Ishikawa (cell line): ENCODE measurements at regions not wholly inside any gene's neighbourhood (a gene's known extent, or its start where the extent isn't known, plus 50 kb on each side); places are given as distances from the start of the nearest gene placed in this dataset.

Experiments
- CEBPB ChIP-seq: IDR thresholded peaks from 2 replicates; pipeline ENCODE4 v1.6.1; 2012
- CREB1 ChIP-seq: IDR thresholded peaks from 2 replicates; pipeline ENCODE4 v1.6.1; 2012; ENCODE audit warnings: low read depth
- EGR1 ChIP-seq: IDR thresholded peaks from 2 replicates; pipeline ENCODE4 v1.6.1; 2012
- EP300 ChIP-seq: IDR thresholded peaks from 2 replicates; pipeline ENCODE4 v1.6.1; 2012; ENCODE audit warnings: borderline replicate concordance
- FOXM1 ChIP-seq: IDR thresholded peaks from 2 replicates; pipeline ENCODE4 v1.6.1; 2012; ENCODE audit warnings: low read depth, borderline replicate concordance
- NFIC ChIP-seq: IDR thresholded peaks from 2 replicates; pipeline ENCODE4 v1.6.1; 2012
- RAD21 ChIP-seq: IDR thresholded peaks from 2 replicates; pipeline ENCODE4 v1.6.1; 2012; ENCODE audit warnings: low read depth
- TAF1 ChIP-seq: IDR thresholded peaks from 2 replicates; pipeline ENCODE4 v1.6.1; 2012; ENCODE audit warnings: low read depth, mild to moderate bottlenecking
- TCF12 ChIP-seq: IDR thresholded peaks from 2 replicates; pipeline ENCODE4 v1.6.1; 2012; ENCODE audit warnings: low read depth
- TEAD4 ChIP-seq: IDR thresholded peaks from 2 replicates; pipeline ENCODE4 v1.6.1; 2012
- YY1 ChIP-seq: IDR thresholded peaks from 2 replicates; pipeline ENCODE4 v1.6.1; 2012; ENCODE audit warnings: low read depth
- ZBTB7A ChIP-seq: IDR thresholded peaks from 2 replicates; pipeline ENCODE4 v1.6.1; 2012; ENCODE audit warnings: low read depth
- TF ChIP-seq, protein P1 (sequence below): IDR thresholded peaks from 2 replicates; pipeline ENCODE4 v1.6.1; 2012
- TF ChIP-seq, protein P2 (sequence below): IDR thresholded peaks from 2 replicates; pipeline ENCODE4 v1.6.1; 2012
- TF ChIP-seq, protein P3 (sequence below): IDR thresholded peaks from 2 replicates; pipeline ENCODE4 v1.6.1; 2012; ENCODE audit warnings: low read depth, mild to moderate bottlenecking

DNA sequence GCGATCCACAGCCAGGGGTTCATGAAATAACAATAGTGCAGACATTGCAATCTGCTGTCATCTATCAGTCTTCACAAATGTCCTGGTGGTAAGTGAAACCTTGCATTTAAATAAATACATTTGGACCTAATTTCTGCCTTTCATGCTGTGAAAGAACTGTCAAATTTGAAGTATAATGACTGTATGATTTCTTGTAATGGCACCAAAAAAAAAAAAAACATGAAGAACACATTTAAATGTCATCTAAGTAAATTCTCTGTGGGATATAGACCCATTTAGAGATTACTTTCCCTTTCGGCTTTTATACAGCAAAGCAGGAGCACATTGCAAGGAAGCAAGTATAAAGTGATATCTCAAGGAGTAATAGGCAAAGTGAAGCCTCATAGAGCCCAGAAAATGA lies 431.5 kb upstream of the SGCD start:
- TF ChIP-seq FOXM1 = no peak

DNA sequence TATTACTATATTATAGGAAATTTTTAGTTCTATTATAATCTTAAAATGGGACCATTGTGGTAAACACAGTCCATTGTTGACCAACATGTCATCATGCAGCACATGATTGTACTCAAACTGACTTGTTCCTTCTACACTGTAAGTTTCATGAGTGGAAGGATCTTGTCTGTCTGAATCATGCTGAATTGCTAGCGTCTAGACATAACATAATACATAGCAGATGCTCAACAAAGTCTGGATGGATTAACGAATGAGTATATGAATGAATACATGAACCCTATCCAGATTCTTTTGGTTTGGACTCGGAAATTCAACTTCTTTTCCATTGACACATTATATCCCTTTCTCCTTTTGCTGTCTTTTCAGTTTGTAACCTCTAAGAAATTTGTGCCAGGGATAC lies 429.2 kb upstream of the SGCD start:
- TF ChIP-seq NFIC = no peak
- no peak for TF ChIP-seq TAF1
- no peak for TF ChIP-seq FOXM1
- TF ChIP-seq EP300 = no peak
- no peak for TF ChIP-seq TCF12
- TF ChIP-seq, protein P1, sequence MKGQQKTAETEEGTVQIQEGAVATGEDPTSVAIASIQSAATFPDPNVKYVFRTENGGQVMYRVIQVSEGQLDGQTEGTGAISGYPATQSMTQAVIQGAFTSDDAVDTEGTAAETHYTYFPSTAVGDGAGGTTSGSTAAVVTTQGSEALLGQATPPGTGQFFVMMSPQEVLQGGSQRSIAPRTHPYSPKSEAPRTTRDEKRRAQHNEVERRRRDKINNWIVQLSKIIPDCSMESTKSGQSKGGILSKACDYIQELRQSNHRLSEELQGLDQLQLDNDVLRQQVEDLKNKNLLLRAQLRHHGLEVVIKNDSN = no peak
- TF ChIP-seq EGR1 = no peak
- no peak for TF ChIP-seq CREB1
- TF ChIP-seq TEAD4 = no peak
- TF ChIP-seq, protein P2, sequence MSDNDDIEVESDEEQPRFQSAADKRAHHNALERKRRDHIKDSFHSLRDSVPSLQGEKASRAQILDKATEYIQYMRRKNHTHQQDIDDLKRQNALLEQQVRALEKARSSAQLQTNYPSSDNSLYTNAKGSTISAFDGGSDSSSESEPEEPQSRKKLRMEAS = no peak
- no peak for TF ChIP-seq ZBTB7A

DNA sequence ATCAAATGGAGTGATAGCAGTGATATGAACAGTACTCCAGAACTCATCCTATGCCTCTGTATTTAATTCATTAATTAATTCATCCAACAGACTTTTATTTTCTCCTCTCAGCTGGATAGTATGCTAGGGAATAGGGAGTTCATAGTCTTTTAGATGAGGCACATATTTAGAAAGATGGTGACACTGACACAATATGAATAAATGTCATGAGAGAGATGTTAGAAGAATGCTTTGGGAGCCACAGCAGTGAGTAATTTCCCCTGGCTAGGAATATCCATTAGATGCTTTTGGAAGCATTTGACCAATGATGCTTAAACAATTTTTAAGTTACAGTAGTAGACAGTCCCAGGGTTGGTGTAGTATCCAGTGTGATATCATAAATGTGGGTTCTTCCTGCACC lies 428.7 kb upstream of the SGCD start:
- TF ChIP-seq EGR1 (no peak), EP300 (no peak), CEBPB (no peak), TCF12 (no peak), ZBTB7A (no peak), TAF1 (no peak), FOXM1 (no peak), RAD21 (no peak), TEAD4 (no peak), NFIC (no peak)
- TF ChIP-seq, protein P3, sequence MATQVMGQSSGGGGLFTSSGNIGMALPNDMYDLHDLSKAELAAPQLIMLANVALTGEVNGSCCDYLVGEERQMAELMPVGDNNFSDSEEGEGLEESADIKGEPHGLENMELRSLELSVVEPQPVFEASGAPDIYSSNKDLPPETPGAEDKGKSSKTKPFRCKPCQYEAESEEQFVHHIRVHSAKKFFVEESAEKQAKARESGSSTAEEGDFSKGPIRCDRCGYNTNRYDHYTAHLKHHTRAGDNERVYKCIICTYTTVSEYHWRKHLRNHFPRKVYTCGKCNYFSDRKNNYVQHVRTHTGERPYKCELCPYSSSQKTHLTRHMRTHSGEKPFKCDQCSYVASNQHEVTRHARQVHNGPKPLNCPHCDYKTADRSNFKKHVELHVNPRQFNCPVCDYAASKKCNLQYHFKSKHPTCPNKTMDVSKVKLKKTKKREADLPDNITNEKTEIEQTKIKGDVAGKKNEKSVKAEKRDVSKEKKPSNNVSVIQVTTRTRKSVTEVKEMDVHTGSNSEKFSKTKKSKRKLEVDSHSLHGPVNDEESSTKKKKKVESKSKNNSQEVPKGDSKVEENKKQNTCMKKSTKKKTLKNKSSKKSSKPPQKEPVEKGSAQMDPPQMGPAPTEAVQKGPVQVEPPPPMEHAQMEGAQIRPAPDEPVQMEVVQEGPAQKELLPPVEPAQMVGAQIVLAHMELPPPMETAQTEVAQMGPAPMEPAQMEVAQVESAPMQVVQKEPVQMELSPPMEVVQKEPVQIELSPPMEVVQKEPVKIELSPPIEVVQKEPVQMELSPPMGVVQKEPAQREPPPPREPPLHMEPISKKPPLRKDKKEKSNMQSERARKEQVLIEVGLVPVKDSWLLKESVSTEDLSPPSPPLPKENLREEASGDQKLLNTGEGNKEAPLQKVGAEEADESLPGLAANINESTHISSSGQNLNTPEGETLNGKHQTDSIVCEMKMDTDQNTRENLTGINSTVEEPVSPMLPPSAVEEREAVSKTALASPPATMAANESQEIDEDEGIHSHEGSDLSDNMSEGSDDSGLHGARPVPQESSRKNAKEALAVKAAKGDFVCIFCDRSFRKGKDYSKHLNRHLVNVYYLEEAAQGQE = no peak
- TF ChIP-seq, protein P1 = no peak
- TF ChIP-seq, protein P2 = no peak

DNA sequence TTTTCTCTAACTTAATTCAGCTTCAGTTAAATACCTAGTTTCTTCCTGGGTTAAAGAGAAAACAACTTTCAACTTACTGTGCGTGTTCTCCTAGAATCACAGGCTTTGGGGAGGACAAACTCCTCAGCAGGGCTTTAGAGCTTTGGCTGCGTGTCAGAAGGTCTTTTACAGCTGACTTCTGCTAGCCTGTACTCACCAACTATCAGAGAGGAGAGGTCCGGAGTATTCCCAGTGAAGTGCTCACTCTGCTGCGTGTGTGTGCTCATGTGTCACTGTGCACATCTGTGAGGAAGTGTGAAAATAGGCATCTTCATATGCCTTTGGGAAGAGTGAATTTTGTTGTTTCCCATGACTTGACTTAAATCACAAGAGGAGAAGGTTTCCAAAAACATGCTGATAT lies 423.2 kb upstream of the SGCD start:
- no peak for TF ChIP-seq EP300

DNA sequence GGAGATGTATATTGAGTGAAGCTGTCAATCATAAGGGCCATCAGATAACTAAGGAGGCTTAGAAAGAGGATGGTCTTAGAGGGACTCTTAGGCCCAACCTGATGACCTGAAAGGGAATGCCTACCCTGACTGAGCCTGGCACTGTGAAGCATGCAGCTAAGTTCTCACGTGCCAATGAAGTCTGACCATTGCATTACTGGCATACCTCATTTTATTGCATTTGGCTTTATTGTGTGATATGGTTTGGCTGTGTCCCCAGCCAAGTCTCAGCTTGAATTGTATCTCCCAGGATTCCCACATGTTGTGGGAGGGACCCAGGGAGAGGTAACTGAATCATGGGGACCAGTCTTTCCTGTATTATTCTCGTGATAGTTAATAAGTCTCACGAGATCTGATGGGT lies 421.6 kb upstream of the SGCD start:
- TF ChIP-seq, protein P1 = no peak
- no peak for TF ChIP-seq RAD21
- TF ChIP-seq, protein P3 = no peak
- no peak for TF ChIP-seq ZBTB7A
- TF ChIP-seq EP300 = no peak
- TF ChIP-seq TCF12 = no peak
- no peak for TF ChIP-seq NFIC
- no peak for TF ChIP-seq TEAD4

DNA sequence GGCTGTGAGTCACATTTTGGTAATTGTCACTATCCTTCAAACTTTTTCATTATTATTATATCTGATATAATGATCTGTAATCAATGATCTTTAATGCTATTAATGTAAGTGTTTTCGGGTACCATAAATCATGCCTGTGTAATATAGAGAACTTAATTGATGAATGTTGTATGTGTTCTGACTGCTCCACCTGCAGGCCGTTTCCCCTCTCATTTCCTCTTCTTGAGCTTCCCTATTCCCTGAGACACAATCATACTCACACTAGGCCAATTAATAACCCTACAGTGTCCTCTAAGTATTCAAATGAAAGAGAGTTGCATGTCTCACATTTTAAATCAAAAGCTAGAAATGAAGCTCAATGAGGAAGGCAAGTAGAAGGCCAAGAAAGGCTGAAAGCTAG lies 420.9 kb upstream of the SGCD start:
- TF ChIP-seq, protein P2 = no peak
- TF ChIP-seq FOXM1 (no peak), CEBPB (no peak), CREB1 (no peak), EP300 (no peak), TAF1 (no peak), TEAD4 (no peak)

DNA sequence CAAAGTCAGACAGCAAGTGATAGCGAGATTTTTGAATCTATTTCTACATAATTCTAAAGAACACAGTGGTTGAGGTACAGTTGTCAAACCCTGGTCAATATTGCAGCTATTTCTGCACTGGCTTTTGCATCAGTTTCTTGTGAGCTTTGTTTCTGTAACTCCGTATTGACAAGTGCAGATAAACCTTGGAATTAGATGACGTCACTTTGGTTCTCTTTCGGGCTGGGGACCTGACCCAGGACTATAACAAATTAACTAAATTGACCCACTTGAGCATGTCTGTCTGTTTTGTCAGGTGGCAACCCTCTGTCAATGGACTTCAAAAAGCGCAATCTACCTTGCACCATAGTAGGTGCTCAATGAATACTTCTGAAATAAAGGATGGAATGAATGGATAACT lies 418.4 kb upstream of the SGCD start:
- TF ChIP-seq CEBPB (no peak), ZBTB7A (no peak), RAD21 (no peak), TCF12 (no peak), NFIC (no peak), FOXM1 (no peak), EGR1 (no peak), TAF1 (no peak), TEAD4 (no peak), YY1 (no peak), CREB1 (no peak), EP300 (no peak)
- TF ChIP-seq, protein P2 = no peak
- TF ChIP-seq, protein P3 = no peak
- TF ChIP-seq, protein P1 = no peak
